ENCODE measurements at regions not wholly inside any gene's neighbourhood (a gene's known extent, or its start where the extent isn't known, plus 50 kb on each side); places are given as distances from the start of the nearest gene placed in this dataset.

DNA sequence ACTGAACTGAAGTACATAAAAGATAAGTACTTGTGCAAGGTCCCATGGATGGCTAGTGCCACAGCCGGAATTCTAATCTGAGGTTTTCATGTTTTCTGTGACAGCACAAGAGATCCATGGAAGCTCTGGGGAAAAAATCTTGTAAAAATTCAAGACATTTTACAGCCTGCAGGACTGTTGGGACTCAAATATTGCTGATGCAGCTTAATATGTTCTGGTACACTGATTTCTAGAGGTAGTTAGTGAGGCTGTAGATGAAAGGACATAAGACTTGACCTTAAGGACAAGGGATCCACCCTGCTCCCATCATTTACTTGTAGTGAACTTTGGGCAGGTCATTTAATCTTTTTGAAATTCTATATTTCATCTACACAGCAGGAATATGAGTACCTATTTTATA is 390.4 kb downstream of the TLE4 start:
- DNase-seq = no peak

DNA sequence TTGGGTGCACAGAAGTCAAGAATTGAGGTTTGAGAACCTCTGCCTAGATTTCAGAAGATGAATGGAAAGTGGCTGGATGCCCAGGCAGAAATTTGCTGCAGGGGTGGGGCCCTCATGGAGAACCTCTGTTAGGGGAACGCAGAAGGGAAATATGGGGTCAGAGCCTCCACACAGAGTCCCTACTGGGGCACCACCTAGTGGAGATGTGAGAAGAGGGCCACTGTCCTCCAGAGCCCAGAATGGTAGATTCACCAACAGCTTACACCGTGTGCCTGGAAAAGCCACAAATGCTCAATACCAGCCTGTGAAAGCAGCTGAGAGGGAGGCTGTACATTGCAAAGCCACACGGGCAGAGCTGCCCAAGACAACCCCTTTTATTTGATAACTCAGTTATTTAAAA is 383.5 kb downstream of the TLE4 start:
- DNase-seq = no peak

DNA sequence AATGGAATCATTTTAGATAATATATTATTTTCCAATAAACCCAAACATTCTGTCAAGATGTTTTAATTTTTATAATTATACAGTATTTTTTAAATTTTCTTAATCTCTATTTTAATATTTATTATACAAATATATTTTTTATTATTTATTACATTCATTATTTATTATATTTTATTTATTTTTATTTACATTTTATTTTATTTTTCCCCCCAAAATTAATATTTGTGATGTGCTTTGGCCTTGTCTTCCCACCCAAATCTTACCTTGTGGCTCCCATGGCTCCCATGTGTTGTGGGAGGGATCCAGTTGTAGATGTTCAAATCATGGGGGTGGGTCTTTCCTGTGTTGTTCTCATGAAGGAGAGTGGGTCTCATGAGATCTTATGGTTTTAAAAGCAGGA is 382.1 kb downstream of the TLE4 start:
- DNase-seq = no peak

DNA sequence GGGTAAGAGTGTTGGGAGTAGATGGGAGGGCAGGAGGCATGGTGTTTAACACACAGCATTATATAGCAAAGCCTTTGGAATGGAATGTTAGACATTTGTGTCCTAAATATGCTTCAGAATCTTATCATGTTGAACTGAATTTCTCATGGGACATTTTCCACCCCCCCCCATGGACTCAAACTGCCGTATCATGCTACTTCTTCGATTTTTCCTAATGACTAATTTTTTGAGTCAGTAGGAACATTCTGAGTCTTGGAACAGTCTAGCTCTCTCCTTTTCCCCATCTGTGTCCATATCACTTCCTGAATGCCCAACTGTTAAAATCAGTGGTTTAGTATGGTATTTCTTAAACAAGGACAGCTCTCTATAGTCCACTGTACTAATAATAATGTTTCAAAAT is 380.6 kb downstream of the TLE4 start:
- DNase-seq = no peak

DNA sequence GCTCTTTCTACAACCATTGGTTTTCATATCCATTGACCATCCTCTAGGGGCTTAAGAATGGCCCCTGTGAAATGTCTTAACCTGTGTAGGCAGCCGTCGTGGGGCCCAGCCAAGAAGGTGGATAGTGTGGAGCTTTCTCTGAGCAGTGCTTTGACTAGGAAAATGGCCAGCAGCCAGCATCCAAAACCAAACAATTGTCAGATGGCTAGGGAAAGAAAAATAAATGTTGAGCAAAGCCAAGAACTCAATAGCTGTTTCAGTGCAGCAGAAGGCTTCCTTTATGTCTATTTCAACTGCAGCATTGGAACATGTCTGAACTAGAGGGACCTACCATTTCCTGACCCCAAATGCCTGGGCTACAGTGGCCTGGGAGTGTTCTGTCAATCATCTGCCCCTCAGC is 374.9 kb downstream of the TLE4 start:
- DNase-seq = no peak

DNA sequence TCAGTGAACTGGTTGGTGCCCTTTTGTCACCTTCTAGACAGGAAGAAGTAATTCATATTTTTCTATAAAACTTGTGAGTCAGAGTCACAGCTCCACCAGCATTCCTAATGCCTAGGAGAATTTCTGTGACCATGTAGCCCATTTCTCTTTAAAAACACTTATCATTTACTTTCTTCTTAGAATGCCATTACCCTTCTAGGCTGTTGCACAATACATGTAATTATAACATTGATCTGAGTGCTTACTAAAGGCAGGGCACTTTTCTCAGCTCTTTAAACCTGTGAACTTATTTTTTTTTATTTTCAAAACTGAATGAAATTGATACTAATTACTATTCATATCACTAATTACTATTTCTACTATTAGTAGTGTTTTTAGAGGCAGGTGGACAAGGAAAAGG is 373.7 kb downstream of the TLE4 start:
- DNase-seq = no peak

DNA sequence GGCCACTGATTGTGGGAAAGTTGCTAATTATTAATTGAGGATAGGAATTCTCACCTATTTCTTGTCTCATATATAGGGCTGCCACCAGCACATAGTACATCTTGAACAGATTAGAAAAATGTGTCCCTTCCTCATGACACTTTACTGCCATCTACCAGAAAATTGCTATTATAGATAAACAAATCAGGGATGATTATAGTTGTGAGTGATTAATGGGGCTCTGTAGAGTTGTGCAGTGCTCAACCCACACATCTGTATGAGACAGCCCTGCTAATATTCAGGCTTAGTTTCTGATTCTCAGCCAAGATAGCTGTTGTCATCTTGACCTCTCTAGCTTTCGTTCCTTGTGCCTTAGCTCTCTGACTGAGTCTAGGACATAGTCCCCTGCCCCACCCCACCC is 373.3 kb downstream of the TLE4 start:
- no peak for DNase-seq

DNA sequence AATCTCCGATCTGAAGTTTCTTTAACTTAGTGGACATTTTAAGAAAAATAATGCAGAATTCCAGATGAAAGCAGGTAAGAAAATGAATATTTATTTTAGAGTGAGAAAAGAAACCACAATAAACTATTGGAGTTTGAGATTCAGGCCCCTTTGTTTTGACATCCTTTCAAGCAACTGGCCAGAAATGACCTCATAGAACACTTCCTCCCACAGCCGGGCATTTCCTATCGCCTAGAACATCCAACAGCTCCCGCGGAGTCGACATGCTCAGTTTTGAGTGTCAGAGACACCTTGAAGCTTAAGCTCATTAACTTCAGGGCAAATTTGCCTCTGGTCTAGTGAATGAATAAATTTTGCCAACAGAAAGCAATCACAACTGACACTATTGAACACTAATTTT is 369.2 kb downstream of the TLE4 start:
- no peak for DNase-seq

DNA sequence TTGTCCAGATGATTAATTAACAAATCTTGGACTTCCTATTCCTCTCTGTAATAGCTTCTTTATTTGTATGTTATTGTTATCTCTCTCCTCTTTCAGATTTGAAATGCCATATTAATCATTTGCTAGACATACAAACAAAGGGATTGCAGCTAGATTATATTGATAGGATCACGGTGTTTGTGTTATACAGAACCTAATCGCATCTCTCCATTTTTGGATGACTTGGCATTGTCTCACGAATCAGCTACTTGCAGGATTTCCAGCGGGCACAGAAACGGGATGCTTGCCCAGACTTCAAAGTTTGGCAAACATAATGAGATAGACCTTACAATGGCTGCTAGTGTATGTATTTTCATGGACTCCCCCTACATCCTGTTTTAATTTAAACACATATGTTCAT is 368.1 kb downstream of the TLE4 start:
- no peak for DNase-seq

DNA sequence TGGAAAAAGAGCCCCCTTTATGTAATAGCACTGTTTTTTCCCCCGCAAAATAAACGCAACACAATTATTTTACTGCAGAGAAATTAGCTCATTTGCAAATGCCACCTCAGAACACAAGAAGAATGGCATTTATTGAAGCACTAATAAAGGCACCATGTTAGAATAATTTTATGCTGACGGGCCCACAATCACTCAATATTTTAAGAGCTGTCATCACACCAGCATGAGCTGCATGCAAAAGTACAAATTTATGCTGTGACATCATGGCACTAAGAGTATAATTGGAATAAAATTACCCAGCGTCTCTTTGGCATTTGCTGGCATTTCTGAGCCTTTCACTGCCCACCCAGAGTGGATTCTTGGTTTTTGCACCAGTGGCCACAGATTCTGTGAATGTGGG is 364.6 kb downstream of the TLE4 start:
- DNase-seq = no peak

DNA sequence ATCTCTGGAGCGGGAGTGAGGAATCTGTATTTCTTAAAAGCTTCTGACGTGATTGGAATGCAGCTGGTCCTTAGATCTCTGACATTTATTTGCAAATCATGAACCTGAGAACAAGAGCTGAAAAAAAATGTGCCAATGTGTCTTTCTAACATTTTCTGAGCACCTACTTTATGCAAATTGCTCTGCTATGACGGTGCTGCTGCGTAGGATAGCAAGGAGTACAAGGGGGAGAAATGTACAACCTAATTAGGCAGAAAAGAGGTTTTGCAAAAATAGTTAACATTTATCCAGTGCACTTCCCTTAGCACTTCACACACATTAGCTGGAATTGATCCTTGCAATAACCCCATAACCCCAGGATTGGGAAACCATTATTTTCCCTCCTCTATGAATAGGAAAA is 357.5 kb downstream of the TLE4 start:
- DNase-seq = no peak

DNA sequence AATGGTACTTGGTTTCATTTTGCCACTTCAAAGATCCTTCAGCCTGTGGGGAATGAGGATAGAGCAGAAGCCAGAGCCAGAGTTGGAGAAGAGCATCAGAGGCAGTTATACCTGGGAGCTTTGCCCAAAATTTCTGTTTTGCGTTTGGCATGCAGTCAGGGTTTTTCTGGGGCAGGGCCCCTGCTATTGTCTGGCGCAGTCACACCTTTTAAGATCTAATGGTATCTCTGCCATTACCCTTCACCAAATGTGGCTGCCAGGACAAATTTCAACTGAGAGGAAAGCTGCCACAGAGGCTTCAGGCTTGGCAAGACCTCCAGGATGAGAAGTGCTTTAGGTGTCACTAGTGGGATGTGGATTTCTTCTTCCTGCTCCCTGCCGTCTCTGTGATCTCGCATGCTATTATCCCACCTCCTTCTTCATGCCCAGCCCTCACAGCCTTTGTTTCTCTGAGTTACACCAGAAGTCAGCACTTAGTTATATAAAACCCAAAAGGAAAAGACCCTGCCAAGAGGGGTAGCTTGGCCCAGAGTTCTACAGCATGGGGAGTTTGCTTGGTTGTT is 357.0 kb downstream of the TLE4 start:
- no peak for DNase-seq

DNA sequence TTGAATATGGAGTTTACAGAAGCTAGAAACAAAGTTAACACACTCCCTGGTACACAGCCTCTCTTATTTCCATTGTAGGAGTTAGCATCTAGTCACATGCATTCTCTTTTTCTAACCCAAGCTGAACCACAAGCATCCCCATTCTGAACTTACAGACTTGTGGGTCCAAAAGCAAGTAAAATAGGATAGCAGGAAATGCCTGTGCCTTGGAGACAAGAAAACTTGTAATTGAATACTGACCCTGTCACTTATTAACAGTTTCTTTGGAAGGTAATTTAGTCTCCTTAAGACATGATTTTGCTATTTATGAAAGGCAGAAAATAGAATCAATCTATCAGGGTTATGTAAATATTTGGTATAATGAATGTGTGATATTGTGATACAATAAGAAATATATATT is 353.6 kb downstream of the TLE4 start:
- DNase-seq = no peak

DNA sequence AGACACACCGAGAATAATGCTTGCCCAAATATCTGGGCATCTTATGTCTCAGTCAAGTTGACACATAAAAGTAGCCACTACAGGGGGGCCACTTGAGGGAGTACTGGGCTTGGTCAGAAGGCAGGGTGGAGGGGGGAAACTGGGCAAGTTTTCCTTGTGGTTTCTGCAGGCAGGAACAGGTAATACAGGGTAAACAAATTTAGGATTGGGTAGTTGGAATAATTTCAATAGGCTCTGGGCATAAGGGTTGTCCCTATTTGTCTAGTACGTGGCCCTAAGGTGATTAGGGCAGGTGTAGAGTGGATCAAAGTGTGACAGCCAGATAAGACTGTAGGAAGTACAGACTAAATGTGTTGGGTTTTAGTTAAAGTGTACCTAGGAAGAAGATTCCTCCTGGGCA is 353.1 kb downstream of the TLE4 start:
- no peak for DNase-seq

DNA sequence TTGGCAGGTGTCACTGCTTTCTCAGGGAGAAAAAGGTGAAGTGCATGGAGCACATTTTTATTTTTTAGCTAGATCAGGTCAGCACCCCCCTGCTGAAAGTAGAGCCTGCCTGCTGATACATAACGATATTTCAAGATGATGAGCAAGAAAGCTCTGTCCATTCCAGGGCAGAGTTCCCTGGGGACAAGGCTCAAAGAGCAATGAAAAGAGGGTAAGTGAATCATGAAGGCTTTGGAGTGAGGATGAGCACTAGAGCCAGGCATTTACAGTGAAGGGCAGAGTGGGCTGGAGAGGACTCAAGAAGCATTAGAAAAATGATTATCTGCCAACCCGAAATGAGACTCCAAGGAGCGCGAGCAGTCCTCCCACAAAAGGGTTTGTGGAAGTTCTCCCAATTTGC is 345.7 kb downstream of the TLE4 start:
- no peak for DNase-seq

DNA sequence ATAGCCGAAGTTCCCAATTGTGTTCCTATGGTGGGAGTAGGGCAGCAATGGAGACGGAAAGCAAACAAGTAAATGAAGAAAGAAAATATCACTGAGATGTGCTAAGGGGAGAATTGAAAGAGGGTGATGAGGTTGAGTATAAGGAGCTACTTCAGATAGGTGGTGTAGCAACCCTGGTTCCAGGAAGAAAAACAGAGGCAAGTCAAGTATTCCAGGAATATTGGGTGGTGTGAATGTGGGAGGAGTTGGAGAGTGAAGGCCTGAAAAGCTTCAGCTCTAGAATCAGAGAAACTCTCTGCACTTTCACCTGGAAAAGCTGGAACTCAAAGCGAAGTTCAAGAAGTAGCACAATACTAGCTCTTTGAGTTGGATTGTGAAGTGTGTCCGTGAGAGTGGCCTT is 342.1 kb downstream of the TLE4 start:
- no peak for DNase-seq

DNA sequence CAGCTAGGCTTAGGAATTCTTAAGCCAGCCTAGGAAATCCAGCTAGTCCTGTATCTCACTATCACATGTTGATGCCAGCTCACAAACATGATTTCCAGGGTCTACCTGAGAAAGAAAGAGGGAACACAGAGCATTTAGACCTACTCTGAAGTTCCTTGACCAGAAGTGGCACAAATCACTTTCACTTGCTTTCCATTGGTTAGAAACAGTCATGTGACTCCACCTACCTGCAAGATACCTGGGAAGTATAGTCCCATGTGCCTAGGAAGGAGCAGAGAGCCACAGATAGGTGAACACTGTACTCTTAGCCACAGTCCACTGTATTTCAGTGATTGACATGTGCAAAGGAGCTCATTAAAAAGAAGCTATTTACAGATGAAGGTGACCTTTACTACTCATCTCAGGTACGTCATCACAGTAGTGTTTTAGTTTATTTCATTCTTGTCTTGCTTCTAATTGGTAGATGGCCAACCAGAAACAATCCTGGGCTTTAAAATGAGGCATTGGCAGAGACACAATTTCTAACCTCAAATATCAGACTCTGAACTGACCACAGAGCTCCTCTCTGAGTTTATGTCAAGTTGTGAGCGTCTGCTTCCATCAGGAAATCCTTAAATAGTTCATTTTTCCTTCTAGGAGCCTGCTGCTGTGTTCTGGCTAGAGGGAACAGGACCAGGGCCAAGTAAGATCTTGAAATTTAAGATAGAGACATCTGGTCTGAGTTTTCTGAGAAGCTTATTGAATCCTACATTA is 340.7 kb downstream of the TLE4 start:
- DNase-seq = no peak

DNA sequence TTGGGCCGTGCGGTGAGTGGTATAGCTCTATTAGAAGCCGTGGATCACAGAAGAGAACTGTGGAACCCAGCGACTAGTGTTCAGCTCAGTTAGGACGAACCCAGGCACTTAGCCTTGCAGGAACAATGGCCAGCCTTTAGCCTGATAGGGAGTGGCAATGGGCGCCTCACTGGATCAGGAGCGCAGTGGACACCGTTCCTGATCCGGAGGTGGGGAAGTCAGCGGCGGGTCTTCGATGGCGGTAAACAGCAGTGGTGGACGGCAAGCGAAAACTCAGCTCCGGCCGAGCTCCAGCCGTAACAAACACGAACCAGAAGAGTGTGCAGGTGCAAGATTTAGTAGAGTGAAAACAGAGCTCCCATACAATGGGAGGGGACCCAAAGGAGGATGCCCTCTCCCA is 340.0 kb downstream of the TLE4 start:
- no peak for DNase-seq

DNA sequence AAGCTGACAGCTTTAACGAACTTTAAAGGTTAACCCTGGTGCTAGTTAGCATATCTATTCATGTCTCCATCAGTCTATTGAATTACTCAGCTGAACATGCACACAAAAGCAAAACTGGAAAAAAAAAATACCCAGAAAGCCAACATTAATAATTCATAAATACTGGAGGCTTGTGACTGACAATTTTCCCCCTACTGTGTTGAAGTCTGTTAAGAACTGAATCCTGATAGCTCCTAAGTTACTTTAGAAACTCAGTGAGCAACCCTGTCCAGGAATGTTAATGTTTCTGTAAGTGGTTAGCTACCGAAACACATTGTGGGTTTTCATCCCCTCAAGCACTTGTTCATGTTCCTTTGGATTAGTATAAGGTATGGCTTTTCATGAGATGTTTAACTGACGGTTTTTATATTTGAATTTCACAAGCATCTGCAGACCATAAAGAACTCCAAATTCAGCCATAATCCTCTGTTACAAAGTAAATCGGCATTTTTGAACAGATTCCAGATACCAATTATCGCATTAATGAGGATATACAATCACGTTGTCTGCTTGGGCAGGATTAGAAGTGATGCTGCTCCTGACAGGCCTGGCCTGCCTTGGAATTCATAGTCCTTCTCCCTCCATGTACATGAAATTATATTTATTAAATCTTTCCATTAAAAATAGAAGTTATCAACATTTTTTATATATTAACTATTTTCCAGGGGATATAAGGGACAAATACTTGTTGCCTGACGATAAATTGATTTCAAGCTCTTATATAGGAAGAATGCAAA is 331.2 kb downstream of the TLE4 start:
- no peak for DNase-seq

DNA sequence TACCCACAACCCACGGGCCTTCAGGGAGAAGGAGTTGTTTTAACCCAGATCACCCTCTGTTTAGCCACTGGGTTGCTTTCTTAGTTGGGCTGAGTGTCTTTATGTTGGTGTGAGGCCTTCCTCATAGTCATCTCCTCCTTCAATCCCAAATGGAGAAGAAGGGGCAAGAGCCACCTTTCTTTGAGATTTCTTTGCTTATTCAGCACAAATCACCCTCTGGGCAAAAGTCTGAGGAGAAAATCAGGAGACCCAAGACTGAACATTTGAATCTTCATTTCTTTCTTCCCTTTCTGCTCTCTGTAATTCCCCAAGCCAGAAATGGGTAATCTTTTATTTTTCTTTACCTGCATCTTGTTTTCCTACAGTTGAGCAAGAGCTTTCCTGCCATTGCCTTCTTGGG is 329.0 kb downstream of the TLE4 start:
- no peak for DNase-seq

DNA sequence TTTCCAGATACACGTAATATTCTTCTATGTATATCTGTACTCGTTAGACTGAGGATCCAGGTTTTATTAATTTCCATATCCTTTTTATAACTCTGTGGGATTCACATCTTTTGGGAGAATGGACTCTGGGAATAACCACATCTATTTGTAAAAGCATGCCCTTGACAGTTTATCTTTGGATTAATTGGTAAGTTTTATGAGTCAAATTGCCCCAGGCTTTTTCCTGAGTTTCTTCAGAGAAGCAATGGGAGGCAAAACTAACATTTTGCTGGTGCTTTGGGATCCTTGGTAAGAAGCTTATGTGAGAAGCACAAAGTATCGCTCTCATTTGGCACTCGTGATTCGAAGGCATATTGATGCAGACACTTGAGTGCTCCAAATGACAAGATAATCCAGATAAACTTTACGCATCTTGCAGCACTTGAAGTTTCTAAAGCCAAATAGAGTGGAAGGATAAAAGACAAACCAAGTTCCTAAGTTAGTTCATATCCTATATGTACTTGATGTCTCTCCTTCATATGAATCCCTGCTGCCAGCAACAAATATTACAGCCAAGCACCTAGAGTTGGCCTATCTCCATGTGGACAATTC is 324.7 kb downstream of the TLE4 start:
- DNase-seq = no peak

DNA sequence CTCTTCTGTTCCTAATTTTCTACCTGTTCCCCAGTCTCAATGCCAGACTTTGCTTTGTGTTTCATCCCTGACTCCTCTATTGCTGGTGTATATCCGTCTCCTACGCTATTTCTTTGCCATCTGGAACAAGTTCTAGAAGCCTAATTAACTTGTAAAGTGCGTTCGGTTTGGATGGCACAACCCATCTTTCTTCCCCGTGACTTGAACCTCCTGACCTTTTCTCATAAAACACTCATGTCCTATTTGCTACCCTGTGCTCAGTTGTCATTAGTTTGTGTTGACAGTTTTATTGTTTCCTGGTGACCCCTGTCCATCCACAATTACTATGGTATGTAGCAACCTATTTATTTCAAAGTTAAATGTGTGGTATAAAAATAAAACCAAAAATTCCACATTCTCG is 323.5 kb downstream of the TLE4 start:
- DNase-seq = no peak

DNA sequence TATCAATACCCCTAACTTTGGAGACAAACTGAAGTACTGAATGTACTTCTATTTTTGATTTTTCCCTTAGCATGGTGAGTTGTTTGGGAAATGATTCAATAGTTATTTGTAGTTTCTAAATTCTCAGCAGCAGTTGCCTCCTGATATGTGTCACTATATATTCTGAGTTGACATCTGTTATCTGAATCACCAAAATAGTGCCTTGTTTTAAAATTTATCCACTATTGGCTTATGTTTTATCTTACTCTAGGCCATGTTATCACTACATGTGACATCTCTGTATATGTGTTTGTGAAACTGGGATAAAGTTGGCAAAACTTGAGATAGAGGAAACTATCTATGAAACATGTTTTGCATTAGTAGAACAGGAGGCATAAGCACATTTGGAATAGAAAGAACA is 317.6 kb downstream of the TLE4 start:
- DNase-seq = no peak

Data from NCI-H2107 (cell line).